Activated CD4-positive, alpha-beta memory T cell treated with anti-CD3 and anti-CD28 coated beads for 36 hours (primary cell): ENCODE measurements at regions not wholly inside any gene's neighbourhood (a gene's known extent, or its start where the extent isn't known, plus 50 kb on each side); places are given as distances from the start of the nearest gene placed in this dataset.

ENCODE experiments used
- CTCF ChIA-PET: fragments of 350-600 bp; sonication (Branson Sonifier 250); formaldehyde crosslinking; loops from one replicate; lab custom pipeline; 2021; ENCODE audit warnings: antibody characterized with exemption, inconsistent platforms; lab: Charles Lee
- POLR2A ChIA-PET: fragments of 350-600 bp; sonication (Branson Sonifier 250); formaldehyde crosslinking; loops from one replicate; lab custom pipeline; 2021; ENCODE audit warnings: antibody characterized with exemption; lab: Charles Lee
- DNase-seq: peaks from one replicate; pipeline ENCODE4 v3.0.0-alpha.2; 2020
- H3K27ac Mint-ChIP-seq: one replicate; pipeline ENCODE4 v1.8.0; 2021; ENCODE audit warnings: mixed read lengths
- H3K27me3 Mint-ChIP-seq: one replicate; pipeline ENCODE4 v1.8.0; 2021; ENCODE audit warnings: mixed read lengths
- H3K36me3 Mint-ChIP-seq: one replicate; pipeline ENCODE4 v1.8.0; 2021; ENCODE audit warnings: mixed read lengths
- H3K4me1 Mint-ChIP-seq: one replicate; pipeline ENCODE4 v1.8.0; 2021; ENCODE audit warnings: low read depth, mixed read lengths
- H3K4me3 Mint-ChIP-seq: one replicate; pipeline ENCODE4 v1.8.0; 2021; ENCODE audit warnings: mild to moderate bottlenecking, mixed read lengths
- H3K9me3 Mint-ChIP-seq: one replicate; pipeline ENCODE4 v1.8.0; 2021; ENCODE audit warnings: mixed read lengths
- intact Hi-C: fragments of 100-400 bp; cut with micrococcal nuclease; formaldehyde crosslinking; loops from one replicate; pipeline ENCODE4 v1.15.1; 2023

GRCh38 chr2:108067820-108068405, 81.6 kb downstream of the SLC5A7 start:
- no peaks in the 10 kb centered on the region for H3K36me3 Mint-ChIP-seq
- H3K27me3 Mint-ChIP-seq, result no peaks in the 10 kb centered on the region
- intact Hi-C loops, result no loop called here
- no peak overlapping the region for H3K27ac Mint-ChIP-seq
- H3K9me3 Mint-ChIP-seq, result no peaks in the 10 kb centered on the region
- H3K4me1 Mint-ChIP-seq, result no peaks in the 10 kb centered on the region
- ChIA-PET CTCF (no interaction called here), POLR2A (no interaction called here)
- H3K4me3 Mint-ChIP-seq, result no peak overlapping the region
- DNase-seq, result no peak

- intact Hi-C loops, result no loop called here
- ChIA-PET POLR2A (no interaction called here), CTCF (no interaction called here)
- Mint-ChIP-seq H3K27ac (no peak overlapping the region), H3K4me3 (no peak overlapping the region), H3K36me3 (no peaks in the 10 kb centered on the region), H3K4me1 (no peaks in the 10 kb centered on the region), H3K9me3 (no peaks in the 10 kb centered on the region), H3K27me3 (no peaks in the 10 kb centered on the region)
- DNase-seq, result no peak
Observed at GRCh38 chr2:108069515-108070310, 83.4 kb downstream of the SLC5A7 start.

GRCh38 chr2:108073415-108074072, 87.2 kb downstream of the SLC5A7 start:
- H3K4me3 Mint-ChIP-seq, result no peak overlapping the region
- H3K27me3 Mint-ChIP-seq, result no peaks in the 10 kb centered on the region
- no peak for DNase-seq
- ChIA-PET POLR2A (no interaction called here), CTCF (no interaction called here)
- H3K4me1 Mint-ChIP-seq, result no peaks in the 10 kb centered on the region
- no peaks in the 10 kb centered on the region for H3K36me3 Mint-ChIP-seq
- intact Hi-C loops, result no loop called here
- no peak overlapping the region for H3K27ac Mint-ChIP-seq
- H3K9me3 Mint-ChIP-seq, result no peaks in the 10 kb centered on the region

- Mint-ChIP-seq H3K9me3 (no peaks in the 10 kb centered on the region), H3K27ac (no peak overlapping the region), H3K4me3 (no peak overlapping the region), H3K27me3 (no peaks in the 10 kb centered on the region), H3K4me1 (no peaks in the 10 kb centered on the region), H3K36me3 (no peaks in the 10 kb centered on the region)
- CTCF ChIA-PET, result no interaction called here
- POLR2A ChIA-PET, result no interaction called here
- DNase-seq, result no peak
- intact Hi-C loops, result no loop called here
Observed at GRCh38 chr2:108074150-108074549, 87.8 kb downstream of the SLC5A7 start.

GRCh38 chr2:108074946-108075345, 88.6 kb downstream of the SLC5A7 start:
- H3K27me3 Mint-ChIP-seq, result no peaks in the 10 kb centered on the region
- H3K4me1 Mint-ChIP-seq, result no peaks in the 10 kb centered on the region
- no peaks in the 10 kb centered on the region for H3K36me3 Mint-ChIP-seq
- POLR2A ChIA-PET, result no interaction called here
- intact Hi-C loops, result no loop called here
- DNase-seq, result no peak
- H3K4me3 Mint-ChIP-seq, result no peak overlapping the region
- no peaks in the 10 kb centered on the region for H3K9me3 Mint-ChIP-seq
- H3K27ac Mint-ChIP-seq, result no peak overlapping the region
- CTCF ChIA-PET, result no interaction called here

GRCh38 chr2:108076527-108076926, 90.2 kb downstream of the SLC5A7 start:
- H3K27me3 Mint-ChIP-seq, result no peaks in the 10 kb centered on the region
- intact Hi-C loops, result loop anchor here (1.0 kb wide), 1 partner anchor 23 kb away; no protein-coding TSS in a partner anchor
- no peak overlapping the region for H3K27ac Mint-ChIP-seq
- no peaks in the 10 kb centered on the region for H3K9me3 Mint-ChIP-seq
- no peak overlapping the region for H3K4me3 Mint-ChIP-seq
- DNase-seq, result no peak
- ChIA-PET CTCF (no interaction called here), POLR2A (no interaction called here)
- H3K4me1 Mint-ChIP-seq, result no peaks in the 10 kb centered on the region
- no peaks in the 10 kb centered on the region for H3K36me3 Mint-ChIP-seq

- POLR2A ChIA-PET, result no interaction called here
- Mint-ChIP-seq H3K36me3 (no peaks in the 10 kb centered on the region), H3K9me3 (no peaks in the 10 kb centered on the region), H3K4me3 (no peak overlapping the region), H3K27ac (no peak overlapping the region), H3K4me1 (no peaks in the 10 kb centered on the region), H3K27me3 (no peaks in the 10 kb centered on the region)
- CTCF ChIA-PET, result no interaction called here
- intact Hi-C loops, result no loop called here
- DNase-seq, result no peak
Observed at GRCh38 chr2:108079736-108080135, 93.4 kb downstream of the SLC5A7 start.

GRCh38 chr2:108080177-108080576, 93.9 kb downstream of the SLC5A7 start:
- H3K4me3 Mint-ChIP-seq, result no peak overlapping the region
- POLR2A ChIA-PET, result no interaction called here
- H3K27ac Mint-ChIP-seq, result no peak overlapping the region
- H3K4me1 Mint-ChIP-seq, result no peaks in the 10 kb centered on the region
- no peaks in the 10 kb centered on the region for H3K27me3 Mint-ChIP-seq
- intact Hi-C loops, result no loop called here
- DNase-seq, result no peak
- no peaks in the 10 kb centered on the region for H3K9me3 Mint-ChIP-seq
- H3K36me3 Mint-ChIP-seq, result no peaks in the 10 kb centered on the region
- CTCF ChIA-PET, result no interaction called here

GRCh38 chr2:108082978-108083377, 96.7 kb downstream of the SLC5A7 start:
- no peak for DNase-seq
- intact Hi-C loops, result no loop called here
- H3K4me3 Mint-ChIP-seq, result no peak overlapping the region
- H3K27ac Mint-ChIP-seq, result no peak overlapping the region
- no peaks in the 10 kb centered on the region for H3K36me3 Mint-ChIP-seq
- H3K9me3 Mint-ChIP-seq, result no peaks in the 10 kb centered on the region
- H3K4me1 Mint-ChIP-seq, result no peaks in the 10 kb centered on the region
- H3K27me3 Mint-ChIP-seq, result no peaks in the 10 kb centered on the region
- CTCF ChIA-PET, result no interaction called here
- POLR2A ChIA-PET, result no interaction called here

GRCh38 chr2:108084311-108084710, 98.0 kb downstream of the SLC5A7 start:
- no peak for DNase-seq
- peaks cover 2% of the 10 kb centered on the region for H3K9me3 Mint-ChIP-seq
- intact Hi-C loops, result no loop called here
- ChIA-PET CTCF (no interaction called here), POLR2A (no interaction called here)
- H3K36me3 Mint-ChIP-seq, result no peaks in the 10 kb centered on the region
- H3K27me3 Mint-ChIP-seq, result no peaks in the 10 kb centered on the region
- H3K4me1 Mint-ChIP-seq, result no peaks in the 10 kb centered on the region
- H3K4me3 Mint-ChIP-seq, result no peak overlapping the region
- H3K27ac Mint-ChIP-seq, result no peak overlapping the region

- POLR2A ChIA-PET, result no interaction called here
- H3K27ac Mint-ChIP-seq, result no peak overlapping the region
- no peak overlapping the region for H3K4me3 Mint-ChIP-seq
- H3K36me3 Mint-ChIP-seq, result no peaks in the 10 kb centered on the region
- peaks cover 5% of the 10 kb centered on the region for H3K27me3 Mint-ChIP-seq
- H3K9me3 Mint-ChIP-seq, result peaks cover 2% of the 10 kb centered on the region
- no peaks in the 10 kb centered on the region for H3K4me1 Mint-ChIP-seq
- CTCF ChIA-PET, result no interaction called here
- no peak for DNase-seq
- intact Hi-C loops, result no loop called here
Observed at GRCh38 chr2:108092886-108093285, 106.6 kb downstream of the SLC5A7 start.

- intact Hi-C loops, result no loop called here
- Mint-ChIP-seq H3K36me3 (no peaks in the 10 kb centered on the region), H3K27me3 (peaks cover 1% of the 10 kb centered on the region), H3K9me3 (no peaks in the 10 kb centered on the region), H3K4me1 (no peaks in the 10 kb centered on the region), H3K4me3 (no peak overlapping the region), H3K27ac (no peak overlapping the region)
- ChIA-PET CTCF (no interaction called here), POLR2A (no interaction called here)
- DNase-seq, result no peak
Observed at GRCh38 chr2:108101481-108101880, 115.2 kb downstream of the SLC5A7 start.
